Neuronal stem cell (in vitro differentiated cells): ENCODE measurements at regions not wholly inside any gene's neighbourhood (a gene's known extent, or its start where the extent isn't known, plus 50 kb on each side); places are given as distances from the start of the nearest gene placed in this dataset.

Source experiments
- DNase-seq: peaks from one replicate; pipeline ENCODE4 v3.0.0-alpha.2; 2013; ENCODE audit warnings: low spot score
- H2AFZ ChIP-seq: one replicate; pipeline ENCODE4 v1.6.1; 2013; ENCODE audit warnings: mild to moderate bottlenecking, low read length, inconsistent platforms
- H2AK5ac ChIP-seq: 2 replicates; pipeline ENCODE4 v1.6.1; 2013; ENCODE audit warnings: low read depth, mild to moderate bottlenecking, inconsistent platforms, low read length, moderate library complexity, mixed read lengths
- H2BK120ac ChIP-seq: 2 replicates; pipeline ENCODE4 v1.6.1; 2013; ENCODE audit warnings: low read depth, mild to moderate bottlenecking, inconsistent platforms, low read length, moderate library complexity, mixed read lengths
- H2BK12ac ChIP-seq: one replicate; pipeline ENCODE4 v1.6.1; 2013; ENCODE audit warnings: low read length, inconsistent platforms
- H2BK15ac ChIP-seq: 2 replicates; pipeline ENCODE4 v1.6.1; 2013; ENCODE audit warnings: mild to moderate bottlenecking, low read length, inconsistent platforms, mixed read lengths
- H2BK5ac ChIP-seq: one replicate; pipeline ENCODE4 v1.6.1; 2013; ENCODE audit warnings: inconsistent platforms, mild to moderate bottlenecking, low read length, moderate library complexity
- H3K14ac ChIP-seq: one replicate; pipeline ENCODE4 v1.6.1; 2013; ENCODE audit warnings: low read length, inconsistent platforms
- H3K18ac ChIP-seq: 2 replicates; pipeline ENCODE4 v1.6.1; 2013; ENCODE audit warnings: low read length, inconsistent platforms
- H3K23ac ChIP-seq: 2 replicates; pipeline ENCODE4 v1.6.1; 2013; ENCODE audit warnings: low read depth, mild to moderate bottlenecking, mixed read lengths, low read length, inconsistent platforms; ENCODE audit not compliant: poor library complexity
- H3K27ac ChIP-seq: replicated peaks from 3 replicates; pipeline ENCODE4 v1.5.1; 2013; ENCODE audit warnings: low read length, inconsistent platforms
- H3K27me3 ChIP-seq, 3 experiments: 2 replicates each; pipeline ENCODE4 v1.6.1; 2013; ENCODE audit warnings: low read length in 3 of 3, mild to moderate bottlenecking in 2 of 3, inconsistent platforms in 1 of 3, low read depth in 1 of 3, mixed read lengths in 1 of 3, moderate library complexity in 1 of 3; ENCODE audit not compliant: control insufficient read depth in 3 of 3, insufficient read depth in 3 of 3
- H3K36me3 ChIP-seq, 2 donors: replicated peaks in 1 of 2; 2 replicates each; pipeline ENCODE4 v1.6.1; 2013; ENCODE audit warnings: low read length in 2 of 2; ENCODE audit not compliant: control insufficient read depth in 2 of 2, insufficient read depth in 2 of 2
- H3K4ac ChIP-seq: 2 replicates; pipeline ENCODE4 v1.6.1; 2013; ENCODE audit warnings: inconsistent platforms, mild to moderate bottlenecking, low read length, moderate library complexity
- H3K4me1 ChIP-seq, 2 donors: 1 replicate in 1 of 2; 2 replicates in 1 of 2; pipeline ENCODE4 v1.6.1; 2013; ENCODE audit warnings: low read length in 2 of 2, low read depth in 1 of 2; ENCODE audit not compliant: control insufficient read depth in 2 of 2, insufficient read depth in 1 of 2
- H3K4me2 ChIP-seq: one replicate; pipeline ENCODE4 v1.6.1; 2013; ENCODE audit warnings: mild to moderate bottlenecking, low read length, inconsistent platforms; ENCODE audit not compliant: insufficient read depth, poor library complexity, severe bottlenecking
- H3K4me3 ChIP-seq, 2 donors: 2 replicates each; pipeline ENCODE4 v1.5.1; 2013; ENCODE audit warnings: low read length in 2 of 2, mild to moderate bottlenecking in 2 of 2, inconsistent platforms in 1 of 2, moderate library complexity in 1 of 2
- H3K79me1 ChIP-seq: one replicate; pipeline ENCODE4 v1.6.1; 2013; ENCODE audit warnings: low read depth, mild to moderate bottlenecking, inconsistent platforms, low read length, moderate library complexity
- H3K9ac ChIP-seq: one replicate; pipeline ENCODE4 v1.6.1; 2013; ENCODE audit warnings: mild to moderate bottlenecking, low read depth, low read length, inconsistent platforms; ENCODE audit not compliant: poor library complexity
- H3K9me3 ChIP-seq, 2 donors: replicated peaks in 1 of 2; 2 replicates each; pipeline versions ENCODE3 to v1.6.1; 2013; ENCODE audit warnings: low read length in 2 of 2, mild to moderate bottlenecking in 2 of 2, inconsistent platforms in 1 of 2, low read depth in 1 of 2, mixed read lengths in 1 of 2, moderate library complexity in 1 of 2; ENCODE audit not compliant: control insufficient read depth in 2 of 2, insufficient read depth in 1 of 2
- H4K8ac ChIP-seq: one replicate; pipeline ENCODE4 v1.6.1; 2013; ENCODE audit warnings: low read depth, mild to moderate bottlenecking, inconsistent platforms, low read length, moderate library complexity
- H4K91ac ChIP-seq: one replicate; pipeline ENCODE4 v1.6.1; 2013; ENCODE audit warnings: low read length, low read depth, mild to moderate bottlenecking, inconsistent platforms; ENCODE audit not compliant: poor library complexity
- WGBS, 2 donors: extraction: QIAGEN DNeasy Blood & Tissue Kit; methylation state at CpG; one replicate each; pipeline ENCODE4 v1.1.7; 2013; ENCODE audit warnings: missing lambda C conversion rate in 2 of 2, mixed read lengths in 1 of 2; ENCODE audit not compliant: insufficient read length in 2 of 2, insufficient replicate concordance in 1 of 2; ENCODE audit errors: extremely low coverage in 2 of 2; 5-methylcytosine and 5-hydroxymethylcytosine counted together

GRCh38 chr7:42319631-42320030, 82.6 kb upstream of the GLI3 start:
- Histone ChIP-seq H3K9ac (no peak overlapping the region), H3K4ac (no peak overlapping the region), H3K36me3 (no peaks in the 10 kb centered on the region), H2AFZ (no peak overlapping the region), H3K4me3 (no peak overlapping the region), H3K4me1 (peaks cover 6 to 8% of the 10 kb centered on the region in 2 donors), H3K23ac (no peak overlapping the region), H3K79me1 (no peaks in the 10 kb centered on the region), H4K8ac (no peak overlapping the region), H2BK12ac (no peak overlapping the region), H2AK5ac (no peak overlapping the region), H3K14ac (no peak overlapping the region), H4K91ac (no peak overlapping the region), H2BK120ac (no peak overlapping the region), H3K18ac (no peak overlapping the region), H3K27ac (no peak overlapping the region), H3K9me3 (no peaks in the 10 kb centered on the region), H2BK5ac (no peak overlapping the region), H2BK15ac (no peak overlapping the region), H3K27me3 (no peaks in the 10 kb centered on the region), H3K4me2 (no peak overlapping the region)
- DNase-seq = no peak
- no CpG with 5 or more reads among the region's 2 CpGs for WGBS, 2 donors

- no peak overlapping the region for H3K27ac ChIP-seq
- H2AK5ac ChIP-seq = no peak overlapping the region
- H3K4ac ChIP-seq = no peak overlapping the region
- peaks cover 0 to 5% of the 10 kb centered on the region in 2 donors for H3K9me3 ChIP-seq
- no peak overlapping the region for H4K91ac ChIP-seq
- no peak overlapping the region for H3K23ac ChIP-seq
- no peak for DNase-seq
- H2BK120ac ChIP-seq = no peak overlapping the region
- H2BK12ac ChIP-seq = no peak overlapping the region
- H3K18ac ChIP-seq = no peak overlapping the region
- H2AFZ ChIP-seq = peak overlapping the region; percentile 64
- H3K4me2 ChIP-seq = no peak overlapping the region
- H2BK15ac ChIP-seq = no peak overlapping the region
- H3K79me1 ChIP-seq = no peaks in the 10 kb centered on the region
- H2BK5ac ChIP-seq = no peak overlapping the region
- no peaks in the 10 kb centered on the region for H3K36me3 ChIP-seq
- H3K14ac ChIP-seq = no peak overlapping the region
- no peak overlapping the region for H4K8ac ChIP-seq
- no peak overlapping the region for H3K9ac ChIP-seq
- peaks cover 6 to 12% of the 10 kb centered on the region in 2 donors for H3K4me1 ChIP-seq
- no peaks in the 10 kb centered on the region for H3K27me3 ChIP-seq
- no peak overlapping the region for H3K4me3 ChIP-seq
Observed at GRCh38 chr7:42315631-42316030, 78.6 kb upstream of the GLI3 start.

GRCh38 chr7:42315103-42315502, 78.1 kb upstream of the GLI3 start:
- no peak overlapping the region for H3K9ac ChIP-seq
- no peak overlapping the region for H4K8ac ChIP-seq
- H3K18ac ChIP-seq = no peak overlapping the region
- H2BK12ac ChIP-seq = no peak overlapping the region
- WGBS, 2 donors = no CpG with 5 or more reads among the region's 3 CpGs
- H3K23ac ChIP-seq = no peak overlapping the region
- no peak overlapping the region for H4K91ac ChIP-seq
- no peaks in the 10 kb centered on the region for H3K36me3 ChIP-seq
- no peak for DNase-seq
- H3K4me3 ChIP-seq = peak overlapping the region in 1 of 2 donors; percentile 3
- H3K27ac ChIP-seq = no peak overlapping the region
- H2BK5ac ChIP-seq = no peak overlapping the region
- no peak overlapping the region for H2BK120ac ChIP-seq
- no peaks in the 10 kb centered on the region for H3K27me3 ChIP-seq
- H3K79me1 ChIP-seq = no peaks in the 10 kb centered on the region
- H2BK15ac ChIP-seq = no peak overlapping the region
- H3K4me1 ChIP-seq = peaks cover 6 to 12% of the 10 kb centered on the region in 2 donors
- H3K4me2 ChIP-seq = no peak overlapping the region
- no peak overlapping the region for H3K4ac ChIP-seq
- H2AFZ ChIP-seq = peak overlapping the region; percentile 64
- H3K9me3 ChIP-seq = peaks cover 0 to 5% of the 10 kb centered on the region in 2 donors
- H3K14ac ChIP-seq = no peak overlapping the region
- no peak overlapping the region for H2AK5ac ChIP-seq

- Histone ChIP-seq H2BK12ac (no peak overlapping the region), H2AK5ac (no peak overlapping the region), H3K23ac (no peak overlapping the region), H3K9me3 (peaks cover 0 to 5% of the 10 kb centered on the region in 2 donors), H3K4ac (no peak overlapping the region), H3K27ac (no peak overlapping the region), H3K36me3 (no peaks in the 10 kb centered on the region), H3K79me1 (no peaks in the 10 kb centered on the region), H4K8ac (no peak overlapping the region), H2BK120ac (no peak overlapping the region), H3K4me3 (no peak overlapping the region), H3K9ac (no peak overlapping the region), H3K4me2 (no peak overlapping the region), H3K14ac (no peak overlapping the region), H2BK15ac (no peak overlapping the region), H4K91ac (no peak overlapping the region), H2BK5ac (no peak overlapping the region), H3K4me1 (peaks cover 6 to 12% of the 10 kb centered on the region in 2 donors), H3K18ac (no peak overlapping the region), H2AFZ (peak overlapping the region; percentile 64), H3K27me3 (no peaks in the 10 kb centered on the region)
- no peak for DNase-seq
- WGBS, 2 donors = no CpG with 5 or more reads among the region's 1 CpG
Observed at GRCh38 chr7:42314696-42315095, 77.7 kb upstream of the GLI3 start.
